HFFc6 (cell line): ENCODE measurements at regions not wholly inside any gene's neighbourhood (a gene's known extent, or its start where the extent isn't known, plus 50 kb on each side); places are given as distances from the start of the nearest gene placed in this dataset.

Source experiments
- DNase-seq: peaks from one replicate; pipeline ENCODE4 v3.0.0-alpha.2; 2018
- H3K27ac Mint-ChIP-seq: 2 replicates; pipeline ENCODE4 v1.8.0; 2020; ENCODE audit warnings: mild to moderate bottlenecking, mixed read lengths
- H3K27me3 Mint-ChIP-seq: 2 replicates; pipeline ENCODE4 v1.8.0; 2021; ENCODE audit warnings: mild to moderate bottlenecking, moderate library complexity, mixed read lengths; ENCODE audit not compliant: insufficient read depth
- H3K36me3 Mint-ChIP-seq: 2 replicates; pipeline ENCODE4 v1.8.0; 2021; ENCODE audit warnings: low read depth, mixed read lengths
- H3K4me1 Mint-ChIP-seq: 2 replicates; pipeline ENCODE4 v1.8.0; 2020; ENCODE audit warnings: low read depth, mixed read lengths
- H3K4me3 Mint-ChIP-seq: 2 replicates; pipeline ENCODE4 v1.8.0; 2020; ENCODE audit warnings: mild to moderate bottlenecking, moderate library complexity, mixed read lengths
- H3K9me3 Mint-ChIP-seq: 2 replicates; pipeline ENCODE4 v1.8.0; 2020; ENCODE audit warnings: mild to moderate bottlenecking, mixed read lengths
- CTCF ChIP-seq: fragments of 200-600 bp; sonication (generic); IDR thresholded peaks from 2 replicates; pipeline ENCODE4 v1.5.0; 2021; ENCODE audit warnings: antibody characterized with exemption, mild to moderate bottlenecking

DNA sequence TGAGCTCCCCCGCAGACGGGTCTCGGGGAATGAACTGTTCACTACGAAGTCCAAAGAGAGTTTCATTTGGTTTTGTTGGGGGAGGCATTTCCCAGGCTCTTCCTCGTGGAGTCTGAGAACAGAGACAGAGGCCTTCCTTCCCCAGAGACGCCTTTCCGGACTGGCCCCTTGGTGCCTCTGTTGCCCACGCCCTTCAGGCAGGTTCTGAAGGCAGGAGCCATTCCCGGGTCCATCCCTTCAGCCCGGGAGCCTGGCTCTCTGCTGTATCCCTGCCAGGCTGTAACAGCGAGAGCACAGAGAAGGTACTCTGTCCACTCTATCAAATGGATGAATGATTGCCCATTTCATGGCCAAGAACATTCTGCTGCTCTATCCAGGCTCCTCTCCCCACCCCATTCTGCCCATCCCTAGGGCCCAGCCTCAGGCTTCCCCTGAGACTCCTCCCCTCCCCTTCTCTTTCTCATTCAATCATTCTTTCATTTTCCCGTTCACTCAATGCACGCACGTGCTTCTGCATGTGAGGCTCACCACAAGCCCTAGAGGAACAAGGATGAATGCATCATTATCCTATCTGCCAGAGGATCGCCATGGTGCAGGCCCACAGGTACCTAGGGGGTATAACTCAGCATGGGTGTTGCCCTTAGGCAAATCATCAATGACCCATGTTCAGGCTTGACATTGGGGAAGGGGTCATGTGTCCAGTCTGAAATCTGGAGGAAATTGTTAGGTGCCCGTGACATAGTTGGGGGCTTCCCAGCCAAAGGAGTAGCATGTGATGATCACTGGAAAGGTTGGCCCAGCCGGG, 298.6 kb downstream of the ZNF536 start:
- no peak for DNase-seq
- H3K27ac Mint-ChIP-seq: no peak overlapping the region
- no peak overlapping the region for H3K4me3 Mint-ChIP-seq
- H3K4me1 Mint-ChIP-seq: no peaks in the 10 kb centered on the region
- no peaks in the 10 kb centered on the region for H3K9me3 Mint-ChIP-seq
- H3K36me3 Mint-ChIP-seq: no peaks in the 10 kb centered on the region
- H3K27me3 Mint-ChIP-seq: peaks cover 19% of the 10 kb centered on the region
- no peak for TF ChIP-seq CTCF

DNA sequence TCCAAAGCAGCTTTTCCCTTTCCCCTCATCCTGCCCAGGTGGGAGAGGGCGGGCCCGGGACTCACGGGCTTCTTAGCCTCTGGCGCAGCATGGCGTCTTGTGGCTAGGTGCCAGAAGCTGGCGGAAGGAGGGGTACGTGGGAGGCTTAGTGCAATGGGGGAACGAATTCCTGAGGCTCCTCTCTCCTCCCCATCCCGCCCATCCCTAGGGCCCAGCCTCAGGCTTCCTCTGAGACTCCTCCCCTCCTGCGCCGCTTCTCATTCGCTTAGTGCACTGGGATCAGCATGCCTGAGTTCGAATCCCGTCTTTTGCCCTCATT, 297.8 kb downstream of the ZNF536 start:
- Mint-ChIP-seq H3K9me3 (no peaks in the 10 kb centered on the region), H3K27ac (no peak overlapping the region), H3K4me1 (no peaks in the 10 kb centered on the region), H3K36me3 (no peaks in the 10 kb centered on the region), H3K4me3 (no peak overlapping the region), H3K27me3 (peaks cover 19% of the 10 kb centered on the region)
- DNase-seq: no peak
- no peak for TF ChIP-seq CTCF

- Mint-ChIP-seq H3K27ac (no peak overlapping the region), H3K9me3 (no peaks in the 10 kb centered on the region), H3K4me1 (no peaks in the 10 kb centered on the region), H3K4me3 (no peak overlapping the region), H3K36me3 (no peaks in the 10 kb centered on the region), H3K27me3 (peaks cover 21% of the 10 kb centered on the region)
- DNase-seq: peak; percentile 18
- TF ChIP-seq CTCF: peak; percentile 93
Observed at GRCh38 chr19:30669329-30670010, 297.3 kb downstream of the ZNF536 start.

DNA sequence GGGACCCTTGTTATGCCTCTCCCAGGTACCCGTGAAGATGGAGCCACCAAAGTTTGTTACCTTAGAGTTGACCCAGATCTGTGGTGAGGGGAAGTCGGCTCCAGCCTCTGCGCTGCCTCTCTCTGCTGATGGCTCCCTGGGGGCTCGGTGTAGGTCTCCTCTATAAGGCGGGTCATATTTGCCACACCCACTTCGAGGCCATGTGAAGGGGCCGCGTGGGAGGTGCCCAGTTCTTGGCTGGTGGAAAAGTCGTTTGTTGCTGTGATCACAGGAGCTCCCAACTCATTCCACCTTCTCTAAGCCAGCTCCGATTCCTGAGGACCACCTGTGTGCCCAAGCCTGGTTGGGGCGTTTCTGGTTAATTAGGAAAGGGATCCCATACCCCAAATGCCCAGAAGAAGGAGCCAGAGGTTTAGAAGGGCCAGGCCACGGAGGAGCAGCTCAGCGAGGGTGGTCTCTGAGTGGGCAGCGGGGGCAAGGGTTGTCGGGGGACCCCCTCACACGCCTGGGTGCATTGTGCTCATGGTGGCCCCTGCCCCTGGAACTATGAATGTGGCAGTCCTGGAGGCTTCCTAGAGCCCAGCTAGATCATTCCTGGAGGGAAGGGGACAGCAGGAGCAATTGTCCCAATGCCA, 296.5 kb downstream of the ZNF536 start:
- no peak overlapping the region for H3K4me3 Mint-ChIP-seq
- no peak for TF ChIP-seq CTCF
- no peaks in the 10 kb centered on the region for H3K36me3 Mint-ChIP-seq
- H3K27me3 Mint-ChIP-seq: peaks cover 18% of the 10 kb centered on the region
- no peak for DNase-seq
- H3K4me1 Mint-ChIP-seq: no peaks in the 10 kb centered on the region
- no peaks in the 10 kb centered on the region for H3K9me3 Mint-ChIP-seq
- no peak overlapping the region for H3K27ac Mint-ChIP-seq

DNA sequence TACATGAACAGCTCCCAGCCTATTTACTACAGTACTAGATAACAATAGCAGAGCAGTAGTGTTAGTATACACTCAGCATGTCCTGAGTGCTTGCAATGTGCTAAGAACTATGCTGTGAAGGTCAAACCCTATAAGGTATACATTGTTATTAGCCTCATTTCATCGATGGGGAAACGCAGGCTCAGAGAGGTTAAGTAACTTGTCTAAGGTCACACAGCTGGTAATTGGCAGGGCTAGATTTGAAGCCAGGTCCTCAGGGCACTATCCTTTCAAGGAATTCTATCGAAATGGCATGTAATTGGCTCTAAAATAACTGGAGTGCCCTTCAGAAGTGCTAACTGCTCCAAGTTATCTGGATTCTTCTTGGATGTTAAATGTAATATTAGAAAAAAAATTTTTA, 295.6 kb downstream of the ZNF536 start:
- no peak overlapping the region for H3K27ac Mint-ChIP-seq
- H3K4me1 Mint-ChIP-seq: peaks cover under 1% of the 10 kb centered on the region; the same call in 1 of the 2 replicates
- no peaks in the 10 kb centered on the region for H3K36me3 Mint-ChIP-seq
- H3K4me3 Mint-ChIP-seq: no peak overlapping the region
- no peaks in the 10 kb centered on the region for H3K9me3 Mint-ChIP-seq
- no peak for DNase-seq
- TF ChIP-seq CTCF: no peak
- H3K27me3 Mint-ChIP-seq: peaks cover 14% of the 10 kb centered on the region
